H9 (cell line): ENCODE measurements at regions not wholly inside any gene's neighbourhood (a gene's known extent, or its start where the extent isn't known, plus 50 kb on each side); places are given as distances from the start of the nearest gene placed in this dataset.

ENCODE experiments used
- DNase-seq: peaks from one replicate; pipeline ENCODE4 v3.0.0-alpha.2; 2017
- H2AFZ ChIP-seq: one replicate; pipeline ENCODE4 v1.6.1; 2013; ENCODE audit warnings: mild to moderate bottlenecking, low read length, control low read depth, moderate library complexity
- H2AK5ac ChIP-seq: 2 replicates; pipeline ENCODE4 v1.6.1; 2013; ENCODE audit warnings: low read length, control low read depth, mixed read lengths; ENCODE audit not compliant: insufficient read length
- H2BK120ac ChIP-seq: one replicate; pipeline ENCODE4 v1.6.1; 2013; ENCODE audit warnings: low read depth, mild to moderate bottlenecking, low read length, control low read depth, inconsistent platforms; ENCODE audit not compliant: poor library complexity, severe bottlenecking
- H2BK12ac ChIP-seq: 2 replicates; pipeline ENCODE4 v1.6.1; 2013; ENCODE audit warnings: low read length, control low read depth, mixed read lengths, low read depth; ENCODE audit not compliant: insufficient read length
- H2BK15ac ChIP-seq: 2 replicates; pipeline ENCODE4 v1.6.1; 2013; ENCODE audit warnings: low read depth, low read length, control low read depth
- H2BK20ac ChIP-seq: one replicate; pipeline ENCODE4 v1.6.1; 2013; ENCODE audit warnings: low read depth, mild to moderate bottlenecking, low read length, control low read depth, inconsistent platforms; ENCODE audit not compliant: poor library complexity, severe bottlenecking
- H2BK5ac ChIP-seq: 2 replicates; pipeline ENCODE4 v1.6.1; 2013; ENCODE audit warnings: low read length, control low read depth, mixed read lengths; ENCODE audit not compliant: insufficient read length
- H3K14ac ChIP-seq: 2 replicates; pipeline ENCODE4 v1.6.1; 2013; ENCODE audit warnings: low read length, control low read depth; ENCODE audit not compliant: insufficient read depth
- H3K18ac ChIP-seq: 2 replicates; pipeline ENCODE4 v1.6.1; 2013; ENCODE audit warnings: low read depth, mild to moderate bottlenecking, mixed read lengths, low read length, control low read depth; ENCODE audit not compliant: insufficient read length
- H3K23ac ChIP-seq: 2 replicates; pipeline ENCODE4 v1.6.1; 2013; ENCODE audit warnings: low read length, control low read depth, mixed read lengths, low read depth; ENCODE audit not compliant: insufficient read length
- H3K23me2 ChIP-seq: 2 replicates; pipeline ENCODE4 v1.6.1; 2013; ENCODE audit warnings: low read depth, mild to moderate bottlenecking, mixed read lengths, low read length, control low read depth; ENCODE audit not compliant: insufficient read length, poor library complexity, severe bottlenecking
- H3K27ac ChIP-seq: 2 replicates; pipeline ENCODE4 v1.5.1; 2013; ENCODE audit warnings: low read length, control low read depth, mixed read lengths, low read depth; ENCODE audit not compliant: insufficient read length
- H3K27me3 ChIP-seq: 2 replicates; pipeline ENCODE4 v1.6.1; 2013; ENCODE audit warnings: low read length, control low read depth, inconsistent platforms; ENCODE audit not compliant: insufficient read depth
- H3K4ac ChIP-seq: 2 replicates; pipeline ENCODE4 v1.6.1; 2013; ENCODE audit warnings: low read depth, mild to moderate bottlenecking, control low read depth, inconsistent platforms, low read length, moderate library complexity
- H3K4me1 ChIP-seq: 2 replicates; pipeline ENCODE4 v1.6.1; 2013; ENCODE audit warnings: low read length, control low read depth, inconsistent platforms; ENCODE audit not compliant: insufficient read depth
- H3K4me2 ChIP-seq: 2 replicates; pipeline ENCODE4 v1.6.1; 2013; ENCODE audit warnings: low read length, control low read depth, mixed read lengths; ENCODE audit not compliant: insufficient read length, insufficient read depth
- H3K56ac ChIP-seq: 2 replicates; pipeline ENCODE4 v1.6.1; 2013; ENCODE audit warnings: low read depth, mild to moderate bottlenecking, mixed read lengths, low read length, control low read depth; ENCODE audit not compliant: insufficient read length
- H3K79me1 ChIP-seq: 2 replicates; pipeline ENCODE4 v1.6.1; 2013; ENCODE audit warnings: low read depth, mild to moderate bottlenecking, moderate library complexity, low read length, control low read depth, inconsistent platforms; ENCODE audit not compliant: insufficient read depth, poor library complexity, severe bottlenecking
- H3K79me2 ChIP-seq: 2 replicates; pipeline ENCODE4 v1.6.1; 2013; ENCODE audit warnings: low read length, control low read depth, inconsistent platforms; ENCODE audit not compliant: insufficient read depth
- H3K9ac ChIP-seq: 2 replicates; pipeline ENCODE4 v1.6.1; 2013; ENCODE audit warnings: low read length, control low read depth, mixed read lengths; ENCODE audit not compliant: insufficient read length; ENCODE audit errors: extremely low read depth
- H3K9me3 ChIP-seq: one replicate; pipeline ENCODE4 v1.6.1; 2013; ENCODE audit warnings: low read depth, low read length, inconsistent platforms; ENCODE audit not compliant: control insufficient read depth
- H3T11ph ChIP-seq: one replicate; pipeline ENCODE4 v1.6.1; 2013; ENCODE audit warnings: mild to moderate bottlenecking, low read length, control low read depth, inconsistent platforms
- H4K20me1 ChIP-seq: one replicate; pipeline ENCODE4 v1.6.1; 2013; ENCODE audit not compliant: control insufficient read depth, insufficient read length, insufficient read depth
- H4K5ac ChIP-seq: 2 replicates; pipeline ENCODE4 v1.6.1; 2013; ENCODE audit warnings: low read depth, mild to moderate bottlenecking, mixed read lengths, low read length, control low read depth; ENCODE audit not compliant: insufficient read length
- H4K8ac ChIP-seq: replicated peaks from 2 replicates; pipeline ENCODE4 v1.6.1; 2013; ENCODE audit warnings: low read length, control low read depth, mixed read lengths, low read depth; ENCODE audit not compliant: insufficient read length
- H4K91ac ChIP-seq: 2 replicates; pipeline ENCODE4 v1.6.1; 2013; ENCODE audit warnings: low read depth, mild to moderate bottlenecking, moderate library complexity, mixed read lengths, low read length, control low read depth; ENCODE audit not compliant: insufficient read length
- H3K27ac Mint-ChIP-seq, 3 experiments: 2 replicates in 2 of 3; 3 replicates in 1 of 3; pipeline ENCODE4 v1.8.0; 2020 to 2021; ENCODE audit warnings: mixed read lengths in 3 of 3, mild to moderate bottlenecking in 1 of 3, moderate library complexity in 1 of 3
- H3K27me3 Mint-ChIP-seq: 2 replicates; pipeline ENCODE4 v1.8.0; 2021; ENCODE audit warnings: low read depth, mild to moderate bottlenecking, moderate library complexity, mixed read lengths
- H3K36me3 Mint-ChIP-seq, 3 experiments: 2 replicates in 2 of 3; 3 replicates in 1 of 3; pipeline ENCODE4 v1.8.0; 2020 to 2021; ENCODE audit warnings: low read depth in 3 of 3, mixed read lengths in 3 of 3; ENCODE audit not compliant: insufficient read depth in 1 of 3
- H3K4me1 Mint-ChIP-seq, 2 experiments: 2 replicates each; pipeline ENCODE4 v1.8.0; 2020; ENCODE audit warnings: mixed read lengths in 2 of 2
- H3K4me3 Mint-ChIP-seq, 2 experiments: 2 replicates in 1 of 2; 3 replicates in 1 of 2; pipeline ENCODE4 v1.8.0; 2020 to 2021; ENCODE audit warnings: mild to moderate bottlenecking in 2 of 2, mixed read lengths in 2 of 2, moderate library complexity in 1 of 2
- H3K9me3 Mint-ChIP-seq, 2 experiments: 2 replicates in 1 of 2; 3 replicates in 1 of 2; pipeline ENCODE4 v1.8.0; 2020; ENCODE audit warnings: mild to moderate bottlenecking in 2 of 2, mixed read lengths in 2 of 2, moderate library complexity in 1 of 2
- WGBS: extraction: QIAGEN DNeasy Blood & Tissue Kit; methylation state at CpG from one replicate; pipeline ENCODE4 v1.1.7; 2013; ENCODE audit warnings: missing lambda C conversion rate, low lambda C conversion rate, mixed read lengths; ENCODE audit not compliant: insufficient read length; ENCODE audit errors: extremely low coverage; 5-methylcytosine and 5-hydroxymethylcytosine counted together
- TF ChIP-seq, protein P1 (sequence below): fragments of 200-600 bp; sonication (generic); conservative IDR thresholded peaks from 3 replicates; pipeline ENCODE4 v1.8.0; 2021; ENCODE audit warnings: antibody characterized with exemption, mild to moderate bottlenecking

DNA sequence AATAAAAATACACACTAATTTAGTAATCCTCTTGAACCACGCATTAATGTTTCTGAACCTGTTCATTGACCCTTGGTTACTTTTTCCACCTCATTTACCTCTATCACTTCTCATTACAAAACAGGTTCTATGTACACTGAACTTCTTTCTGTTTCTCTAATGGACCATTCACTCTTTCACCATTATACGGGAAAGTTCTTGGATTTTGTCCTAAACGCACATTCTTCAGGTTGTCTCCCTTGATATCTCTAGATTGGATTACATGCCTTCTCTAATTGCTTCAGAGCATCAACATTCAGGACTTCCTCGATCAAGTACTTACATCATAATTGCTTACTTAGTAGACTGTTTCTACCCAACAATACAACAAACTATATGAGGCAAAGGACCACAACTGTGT lies 359.4 kb upstream of the FSTL5 start:
- no peak overlapping the region for H3K27ac Mint-ChIP-seq
- H2BK120ac ChIP-seq: no peak overlapping the region
- no peaks in the 10 kb centered on the region; a peak in 2 of 7 replicates for H3K36me3 Mint-ChIP-seq

More for the DNA sequence above, 359.4 kb upstream of the FSTL5 start:
- no peak overlapping the region for H3K14ac ChIP-seq
- H2BK5ac ChIP-seq: no peak overlapping the region
- no peaks in the 10 kb centered on the region for H4K20me1 ChIP-seq
- DNase-seq: no peak
- no peaks in the 10 kb centered on the region for H3K79me2 ChIP-seq
- no peak overlapping the region for H4K8ac ChIP-seq
- no peaks in the 10 kb centered on the region for H3K27me3 ChIP-seq
- H2BK15ac ChIP-seq: no peak overlapping the region
- H3K56ac ChIP-seq: no peak overlapping the region
- no peak overlapping the region for H2AK5ac ChIP-seq
- no CpG with 5 or more reads among the region's 4 CpGs for WGBS
- no peaks in the 10 kb centered on the region for H3K9me3 ChIP-seq
- H3K23ac ChIP-seq: no peak overlapping the region
- no peak overlapping the region for H3K4ac ChIP-seq
- H3K27me3 Mint-ChIP-seq: no peaks in the 10 kb centered on the region
- no peak overlapping the region for H3K9ac ChIP-seq
- no peaks in the 10 kb centered on the region for H3K79me1 ChIP-seq
- H3K4me3 Mint-ChIP-seq: no peak overlapping the region
- no peak overlapping the region for H2AFZ ChIP-seq
- peaks cover 3 to 4% of the 10 kb centered on the region in 2 experiments; a peak in 3 of 4 replicates for H3K4me1 Mint-ChIP-seq
- no peaks in the 10 kb centered on the region; the same call in 1 of the 2 replicates for H3K4me1 ChIP-seq
- H3T11ph ChIP-seq: no peak overlapping the region
- H2BK12ac ChIP-seq: no peak overlapping the region
- no peak overlapping the region for H3K18ac ChIP-seq
- H3K23me2 ChIP-seq: no peaks in the 10 kb centered on the region
- TF ChIP-seq, protein P1, sequence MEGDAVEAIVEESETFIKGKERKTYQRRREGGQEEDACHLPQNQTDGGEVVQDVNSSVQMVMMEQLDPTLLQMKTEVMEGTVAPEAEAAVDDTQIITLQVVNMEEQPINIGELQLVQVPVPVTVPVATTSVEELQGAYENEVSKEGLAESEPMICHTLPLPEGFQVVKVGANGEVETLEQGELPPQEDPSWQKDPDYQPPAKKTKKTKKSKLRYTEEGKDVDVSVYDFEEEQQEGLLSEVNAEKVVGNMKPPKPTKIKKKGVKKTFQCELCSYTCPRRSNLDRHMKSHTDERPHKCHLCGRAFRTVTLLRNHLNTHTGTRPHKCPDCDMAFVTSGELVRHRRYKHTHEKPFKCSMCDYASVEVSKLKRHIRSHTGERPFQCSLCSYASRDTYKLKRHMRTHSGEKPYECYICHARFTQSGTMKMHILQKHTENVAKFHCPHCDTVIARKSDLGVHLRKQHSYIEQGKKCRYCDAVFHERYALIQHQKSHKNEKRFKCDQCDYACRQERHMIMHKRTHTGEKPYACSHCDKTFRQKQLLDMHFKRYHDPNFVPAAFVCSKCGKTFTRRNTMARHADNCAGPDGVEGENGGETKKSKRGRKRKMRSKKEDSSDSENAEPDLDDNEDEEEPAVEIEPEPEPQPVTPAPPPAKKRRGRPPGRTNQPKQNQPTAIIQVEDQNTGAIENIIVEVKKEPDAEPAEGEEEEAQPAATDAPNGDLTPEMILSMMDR: no peak
- no peak overlapping the region for H4K91ac ChIP-seq
- no peak overlapping the region for H3K27ac ChIP-seq
- no peak overlapping the region for H2BK20ac ChIP-seq
- no peak overlapping the region for H4K5ac ChIP-seq
- H3K4me2 ChIP-seq: no peak overlapping the region
- H3K9me3 Mint-ChIP-seq: peaks cover 2 to 3% of the 10 kb centered on the region in 2 experiments; a peak in 3 of 5 replicates
